ENCODE measurements at regions not wholly inside any gene's neighbourhood (a gene's known extent, or its start where the extent isn't known, plus 50 kb on each side); places are given as distances from the start of the nearest gene placed in this dataset.

- no peak for TF ChIP-seq MXD4 (CRISPR knock-in tag; IDR thresholded peaks at IDR 0.05; ENCODE audit: borderline replicate concordance)
- TF ChIP-seq ZNF281 (CRISPR knock-in tag; IDR thresholded peaks at IDR 0.05) = no peak
- no peak for TF ChIP-seq AFF4 (CRISPR knock-in tag; IDR thresholded peaks at IDR 0.05; ENCODE audit: borderline replicate concordance)
- no peak for TF ChIP-seq PREB (CRISPR knock-in tag; IDR thresholded peaks at IDR 0.05; ENCODE audit: borderline replicate concordance)
- no peak for TF ChIP-seq PRDM15 (CRISPR knock-in tag; IDR thresholded peaks at IDR 0.05)
- no peaks in the 10 kb centered on the region for H3K4me1 Mint-ChIP-seq
- no peaks in the 10 kb centered on the region for H3K27me3 Mint-ChIP-seq (ENCODE audit: low read depth)
- no peak for ATAC-seq
- ChIA-PET CTCF (no interaction called here), POLR2A (no interaction called here)
- H3K27ac Mint-ChIP-seq = no peak overlapping the region
- no peaks in the 10 kb centered on the region for H3K36me3 Mint-ChIP-seq
- no peak overlapping the region for H3K4me3 Mint-ChIP-seq
- no peak for DNase-seq (ENCODE audit: low spot score)
- H3K9me3 Mint-ChIP-seq = no peaks in the 10 kb centered on the region
Observed at GRCh38 chr18:43531438-43531837, 254.1 kb upstream of the SYT4 start.

- CTCF ChIA-PET = no interaction called here
- Mint-ChIP-seq H3K9me3 (no peaks in the 10 kb centered on the region), H3K27ac (no peak overlapping the region), H3K4me3 (no peak overlapping the region), H3K36me3 (no peaks in the 10 kb centered on the region), H3K4me1 (no peaks in the 10 kb centered on the region), H3K27me3 (ENCODE audit: low read depth) (no peaks in the 10 kb centered on the region)
- POLR2A ChIA-PET = no interaction called here
- DNase-seq (ENCODE audit: low spot score) (no peak), ATAC-seq (no peak)
- no peak for TF ChIP-seq STAT6 (CRISPR knock-in tag; conservative IDR thresholded peaks at IDR 0.05; ENCODE audit: low read depth)
- TF ChIP-seq SMAD4 (CRISPR knock-in tag; IDR thresholded peaks at IDR 0.05) = no peak
- TF ChIP-seq JUN (CRISPR knock-in tag; IDR thresholded peaks at IDR 0.05) = no peak
- no peak for TF ChIP-seq ZNF512 (CRISPR knock-in tag; IDR thresholded peaks at IDR 0.05; ENCODE audit: borderline replicate concordance)
- no peak for TF ChIP-seq ATF6 (CRISPR knock-in tag; IDR thresholded peaks at IDR 0.05)
- no peak for TF ChIP-seq SP1 (CRISPR knock-in tag; conservative IDR thresholded peaks at IDR 0.05)
- TF ChIP-seq JAZF1 (CRISPR knock-in tag; IDR thresholded peaks at IDR 0.05) = no peak
- no peak for TF ChIP-seq CBFB (CRISPR knock-in tag; IDR thresholded peaks at IDR 0.05; ENCODE audit: low read depth)
- no peak for TF ChIP-seq HMGXB4 (CRISPR knock-in tag; IDR thresholded peaks at IDR 0.05)
Observed at GRCh38 chr18:43533371-43533770, 256.1 kb upstream of the SYT4 start.
